ENCODE measurements at regions not wholly inside any gene's neighbourhood (a gene's known extent, or its start where the extent isn't known, plus 50 kb on each side); places are given as distances from the start of the nearest gene placed in this dataset.

DNA sequence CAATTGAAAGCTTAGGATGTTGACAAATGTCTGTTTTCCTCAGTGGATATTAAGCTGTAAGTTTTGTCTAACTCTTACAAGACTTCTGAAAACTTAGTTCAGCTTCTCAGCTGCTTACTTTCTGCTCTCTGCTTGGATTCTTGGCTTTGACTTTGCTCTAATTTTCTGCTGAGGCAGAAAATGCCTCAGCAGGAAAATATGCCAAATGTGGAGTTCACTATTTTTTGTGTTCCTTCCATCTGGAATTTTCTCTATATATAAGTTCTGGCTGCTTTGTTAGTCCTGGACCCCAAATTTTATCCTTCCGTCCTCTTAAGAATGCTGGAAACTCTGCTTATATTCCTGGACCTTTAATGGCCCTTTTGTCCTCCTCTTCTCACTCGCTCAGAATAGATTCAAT, 352.6 kb upstream of the NWD2 start:
- TF ChIP-seq POLR2A (IDR thresholded peaks at IDR 0.05) (no peak), POLR2AphosphoS5 (IDR thresholded peaks at IDR 0.05) (no peak)
- TF ChIP-seq, protein P1, sequence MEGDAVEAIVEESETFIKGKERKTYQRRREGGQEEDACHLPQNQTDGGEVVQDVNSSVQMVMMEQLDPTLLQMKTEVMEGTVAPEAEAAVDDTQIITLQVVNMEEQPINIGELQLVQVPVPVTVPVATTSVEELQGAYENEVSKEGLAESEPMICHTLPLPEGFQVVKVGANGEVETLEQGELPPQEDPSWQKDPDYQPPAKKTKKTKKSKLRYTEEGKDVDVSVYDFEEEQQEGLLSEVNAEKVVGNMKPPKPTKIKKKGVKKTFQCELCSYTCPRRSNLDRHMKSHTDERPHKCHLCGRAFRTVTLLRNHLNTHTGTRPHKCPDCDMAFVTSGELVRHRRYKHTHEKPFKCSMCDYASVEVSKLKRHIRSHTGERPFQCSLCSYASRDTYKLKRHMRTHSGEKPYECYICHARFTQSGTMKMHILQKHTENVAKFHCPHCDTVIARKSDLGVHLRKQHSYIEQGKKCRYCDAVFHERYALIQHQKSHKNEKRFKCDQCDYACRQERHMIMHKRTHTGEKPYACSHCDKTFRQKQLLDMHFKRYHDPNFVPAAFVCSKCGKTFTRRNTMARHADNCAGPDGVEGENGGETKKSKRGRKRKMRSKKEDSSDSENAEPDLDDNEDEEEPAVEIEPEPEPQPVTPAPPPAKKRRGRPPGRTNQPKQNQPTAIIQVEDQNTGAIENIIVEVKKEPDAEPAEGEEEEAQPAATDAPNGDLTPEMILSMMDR (IDR thresholded peaks at IDR 0.05): no peak
